Colonic mucosa (tissue), 4 donors: ENCODE measurements at regions not wholly inside any gene's neighbourhood (a gene's known extent, or its start where the extent isn't known, plus 50 kb on each side); places are given as distances from the start of the nearest gene placed in this dataset.

ENCODE experiments used
- DNase-seq: peaks from one replicate; pipeline ENCODE4 v3.0.0-alpha.2; 2020
- H3K27ac ChIP-seq: fragments of 200-600 bp; one replicate; pipeline ENCODE4 v1.8.0; 2021
- H3K27me3 ChIP-seq: fragments of 200-600 bp; one replicate; pipeline ENCODE4 v1.8.0; 2021
- H3K36me3 ChIP-seq: fragments of 200-600 bp; one replicate; pipeline ENCODE4 v1.8.0; 2021
- H3K4me1 ChIP-seq: fragments of 200-600 bp; one replicate; pipeline ENCODE4 v1.8.0; 2021; ENCODE audit warnings: mild to moderate bottlenecking
- H3K4me3 ChIP-seq: fragments of 200-600 bp; one replicate; pipeline ENCODE4 v1.8.0; 2021
- H3K9ac ChIP-seq, 2 donors: one replicate each; pipeline ENCODE4 v1.7.0; 2013; ENCODE audit warnings: control low read depth in 2 of 2, low read depth in 2 of 2, low read length in 2 of 2
- H3K9me3 ChIP-seq: fragments of 200-600 bp; one replicate; pipeline ENCODE4 v1.8.0; 2021
- intact Hi-C: fragments of 100-400 bp; cut with DNase I; formaldehyde crosslinking; loops from one replicate; pipeline ENCODE4 v1.14.1; 2022
- TF ChIP-seq, protein P1 (sequence below): fragments of 200-600 bp; IDR thresholded peaks from one replicate; pipeline ENCODE4 v1.8.0; 2022; ENCODE audit warnings: antibody characterized with exemption, mild to moderate bottlenecking
- donor health status: healthy.
- donor health status: DM: no; HTN: no; CAD: no.
- donor health status: DM: no; HTN: no; CAD: no.

- DNase-seq: no peak
- H3K27me3 ChIP-seq: no peaks in the 10 kb centered on the region
- TF ChIP-seq, protein P1, sequence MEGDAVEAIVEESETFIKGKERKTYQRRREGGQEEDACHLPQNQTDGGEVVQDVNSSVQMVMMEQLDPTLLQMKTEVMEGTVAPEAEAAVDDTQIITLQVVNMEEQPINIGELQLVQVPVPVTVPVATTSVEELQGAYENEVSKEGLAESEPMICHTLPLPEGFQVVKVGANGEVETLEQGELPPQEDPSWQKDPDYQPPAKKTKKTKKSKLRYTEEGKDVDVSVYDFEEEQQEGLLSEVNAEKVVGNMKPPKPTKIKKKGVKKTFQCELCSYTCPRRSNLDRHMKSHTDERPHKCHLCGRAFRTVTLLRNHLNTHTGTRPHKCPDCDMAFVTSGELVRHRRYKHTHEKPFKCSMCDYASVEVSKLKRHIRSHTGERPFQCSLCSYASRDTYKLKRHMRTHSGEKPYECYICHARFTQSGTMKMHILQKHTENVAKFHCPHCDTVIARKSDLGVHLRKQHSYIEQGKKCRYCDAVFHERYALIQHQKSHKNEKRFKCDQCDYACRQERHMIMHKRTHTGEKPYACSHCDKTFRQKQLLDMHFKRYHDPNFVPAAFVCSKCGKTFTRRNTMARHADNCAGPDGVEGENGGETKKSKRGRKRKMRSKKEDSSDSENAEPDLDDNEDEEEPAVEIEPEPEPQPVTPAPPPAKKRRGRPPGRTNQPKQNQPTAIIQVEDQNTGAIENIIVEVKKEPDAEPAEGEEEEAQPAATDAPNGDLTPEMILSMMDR: no peak
- intact Hi-C loops: no loop called here
- H3K36me3 ChIP-seq: no peaks in the 10 kb centered on the region
- H3K9me3 ChIP-seq: no peaks in the 10 kb centered on the region
- H3K9ac ChIP-seq: no peak overlapping the region
- no peak overlapping the region for H3K4me3 ChIP-seq
- H3K27ac ChIP-seq: no peak overlapping the region
- H3K4me1 ChIP-seq: no peaks in the 10 kb centered on the region
Measured at GRCh38 chr6:90370493-90370959, 73.9 kb upstream of the BACH2 start.

GRCh38 chr6:90369651-90370050, 73.0 kb upstream of the BACH2 start:
- Histone ChIP-seq H3K4me1 (no peaks in the 10 kb centered on the region), H3K9me3 (no peaks in the 10 kb centered on the region), H3K36me3 (no peaks in the 10 kb centered on the region), H3K27me3 (no peaks in the 10 kb centered on the region), H3K9ac (no peak overlapping the region), H3K27ac (no peak overlapping the region), H3K4me3 (no peak overlapping the region)
- intact Hi-C loops: no loop called here
- no peak for DNase-seq
- TF ChIP-seq, protein P1: no peak

DNA sequence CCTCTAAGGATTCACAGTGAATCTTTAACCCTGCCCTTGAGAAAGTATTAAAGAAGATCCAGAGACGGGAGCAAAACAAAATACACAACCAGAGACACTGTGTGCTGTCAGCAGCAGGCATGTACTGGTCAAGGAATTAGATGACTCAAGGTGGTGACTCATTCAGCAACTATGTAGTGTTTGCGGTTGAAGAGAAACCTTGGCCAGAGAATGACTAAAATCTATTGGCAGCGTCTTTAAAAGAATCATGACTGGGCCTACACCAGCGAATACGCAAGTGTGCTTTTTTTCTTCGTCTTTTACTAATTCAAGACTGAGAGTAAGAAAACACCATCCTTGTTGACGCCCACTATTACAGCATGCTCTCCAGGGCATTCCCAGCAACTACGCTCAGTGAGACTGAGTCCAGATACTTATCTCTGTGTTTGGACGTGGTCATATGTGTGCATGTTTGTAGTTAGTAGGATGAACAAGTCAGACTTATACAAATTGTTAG, 72.4 kb upstream of the BACH2 start:
- Histone ChIP-seq H3K4me3 (no peak overlapping the region), H3K36me3 (no peaks in the 10 kb centered on the region), H3K27me3 (no peaks in the 10 kb centered on the region), H3K9me3 (no peaks in the 10 kb centered on the region), H3K4me1 (no peaks in the 10 kb centered on the region), H3K27ac (no peak overlapping the region), H3K9ac (no peak overlapping the region)
- DNase-seq: peak; percentile 21
- TF ChIP-seq, protein P1: no peak
- intact Hi-C loops: no loop called here

DNA sequence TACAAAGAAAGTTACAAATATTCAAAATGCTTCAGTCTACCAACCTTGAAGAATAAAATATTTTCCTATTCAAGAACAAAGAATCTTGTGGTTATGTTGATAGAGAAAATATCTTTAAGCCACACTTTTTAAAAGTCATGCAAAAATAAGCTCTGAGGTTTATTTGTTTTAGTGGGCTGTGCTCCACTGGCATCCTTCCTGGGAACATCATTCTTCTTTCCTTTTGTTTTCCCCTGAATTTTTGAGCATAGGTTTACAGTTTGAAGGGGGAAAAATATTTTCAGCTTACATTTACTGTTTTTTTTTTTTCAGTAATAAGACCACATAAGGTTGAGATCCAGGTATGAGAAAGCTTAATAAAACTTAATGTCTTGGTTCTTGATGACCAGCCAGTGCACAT, 72.0 kb upstream of the BACH2 start:
- intact Hi-C loops: no loop called here
- Histone ChIP-seq H3K4me3 (no peak overlapping the region), H3K9me3 (no peaks in the 10 kb centered on the region), H3K36me3 (no peaks in the 10 kb centered on the region), H3K9ac (no peak overlapping the region), H3K4me1 (no peaks in the 10 kb centered on the region), H3K27ac (no peak overlapping the region), H3K27me3 (no peaks in the 10 kb centered on the region)
- no peak for DNase-seq
- TF ChIP-seq, protein P1: no peak

- H3K9me3 ChIP-seq: no peaks in the 10 kb centered on the region
- H3K36me3 ChIP-seq: no peaks in the 10 kb centered on the region
- TF ChIP-seq, protein P1: no peak
- H3K27me3 ChIP-seq: no peaks in the 10 kb centered on the region
- no peak for DNase-seq
- no peaks in the 10 kb centered on the region for H3K4me1 ChIP-seq
- H3K4me3 ChIP-seq: no peak overlapping the region
- H3K9ac ChIP-seq: no peak overlapping the region
- H3K27ac ChIP-seq: no peak overlapping the region
- intact Hi-C loops: no loop called here
Measured at GRCh38 chr6:90368001-90368400, 71.4 kb upstream of the BACH2 start.
